IPS DF 19.7 (cell line): ENCODE measurements at regions not wholly inside any gene's neighbourhood (a gene's known extent, or its start where the extent isn't known, plus 50 kb on each side); places are given as distances from the start of the nearest gene placed in this dataset.

Source experiments
- DNase-seq: peaks from one replicate; pipeline ENCODE4 v3.0.0-alpha.2; 2013; ENCODE audit warnings: low read depth, low spot score

DNA sequence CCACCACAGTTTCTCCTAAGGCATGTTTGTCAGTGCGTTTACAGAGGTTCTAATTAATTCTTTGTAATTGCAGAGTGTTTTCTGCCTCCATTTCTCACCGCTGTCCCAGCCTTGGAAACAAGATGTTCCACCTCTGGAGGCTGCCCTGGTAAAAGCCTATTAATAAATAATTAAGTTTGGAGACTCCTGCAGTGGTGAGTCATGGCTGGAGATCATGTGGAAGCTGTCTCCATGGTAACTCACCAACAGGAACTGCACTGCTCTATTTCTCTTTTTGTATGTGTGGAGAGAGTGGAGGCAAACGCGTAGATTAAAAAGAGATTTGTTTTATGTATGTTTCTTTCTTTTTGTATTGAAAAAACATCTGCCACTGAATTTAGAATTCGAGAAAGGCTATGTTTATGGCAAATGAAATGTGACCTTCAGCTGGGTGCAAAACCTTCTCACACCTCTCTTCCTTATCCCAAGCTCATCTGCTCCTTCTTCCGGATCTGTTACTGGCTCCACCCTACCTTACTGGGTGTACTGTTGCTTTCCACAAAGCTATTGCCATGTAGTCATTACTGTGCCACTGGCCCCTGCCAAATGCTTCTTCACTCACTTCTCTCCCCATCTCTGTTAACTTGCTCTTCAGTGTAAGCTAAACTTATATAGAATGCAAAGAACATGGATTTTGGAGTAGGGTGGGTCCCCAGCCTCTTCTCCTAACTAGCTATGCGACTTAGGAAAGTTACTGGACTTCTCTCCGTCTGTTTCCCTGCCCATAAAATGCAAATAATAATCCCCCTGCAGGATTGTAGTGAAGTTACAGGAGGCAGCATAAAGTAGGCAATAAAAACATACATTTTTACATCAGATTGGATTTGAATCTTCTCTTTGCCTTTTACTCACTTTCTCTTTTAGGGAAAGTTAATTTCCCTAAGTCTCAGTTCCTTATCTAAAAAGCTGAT is 778.5 kb downstream of the NTRK3 start:
- no peak for DNase-seq

DNA sequence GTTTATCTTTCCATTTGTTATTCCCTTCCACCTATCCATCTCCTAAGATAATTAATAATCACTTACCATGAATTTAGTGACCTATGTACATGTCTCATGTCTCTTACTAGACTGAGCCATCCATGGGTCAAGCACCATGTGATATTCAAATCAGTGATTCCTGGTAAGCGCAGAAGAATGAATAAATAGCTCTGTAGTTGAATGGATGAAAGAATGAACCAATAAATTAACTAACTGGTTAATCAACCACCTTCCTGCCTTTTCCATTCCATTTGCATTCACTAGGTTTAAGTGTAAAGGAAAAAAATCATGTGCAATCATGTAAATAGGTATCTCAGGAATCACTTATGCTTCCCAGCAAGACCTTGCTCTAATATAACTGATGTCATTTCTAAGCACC is 779.5 kb downstream of the NTRK3 start:
- DNase-seq: no peak

DNA sequence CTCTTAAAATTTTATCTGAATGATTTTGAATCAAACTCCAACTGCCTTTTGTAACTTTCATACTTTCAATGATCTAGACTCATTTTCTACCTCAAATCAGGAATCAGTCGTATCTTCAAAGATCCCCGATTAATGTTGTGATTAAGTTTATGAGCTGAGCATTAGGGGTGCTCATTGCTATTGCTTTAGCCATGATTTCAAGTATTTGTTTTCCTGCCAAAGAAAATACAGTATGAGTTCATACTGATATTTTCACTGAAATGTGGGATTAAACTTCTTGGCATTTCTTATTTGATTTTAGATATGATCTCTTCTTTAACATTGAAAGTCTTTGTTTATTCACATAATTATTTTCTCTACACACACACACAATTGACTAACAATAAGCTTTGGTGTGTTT is 785.6 kb downstream of the NTRK3 start:
- DNase-seq: no peak

DNA sequence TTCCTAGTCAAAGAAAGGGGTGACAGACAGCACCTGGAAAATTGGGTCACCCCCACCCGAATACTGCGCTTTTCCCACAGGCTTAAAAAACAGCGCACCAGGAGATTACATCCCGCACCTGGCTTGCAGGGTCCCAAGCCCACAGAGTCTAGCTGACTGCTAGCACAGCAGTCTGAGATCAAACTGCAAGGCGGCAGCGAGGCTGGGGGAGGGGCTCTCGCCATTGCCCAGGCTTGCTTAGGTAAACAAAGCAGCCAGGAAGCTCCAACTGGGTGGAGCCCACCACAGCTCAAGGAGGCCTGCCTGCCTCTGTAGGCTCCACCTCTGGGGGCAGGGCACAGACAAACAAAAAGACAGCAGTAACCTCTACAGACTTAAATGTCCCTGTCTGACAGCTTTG is 792.6 kb downstream of the NTRK3 start:
- peak; percentile 45 for DNase-seq

DNA sequence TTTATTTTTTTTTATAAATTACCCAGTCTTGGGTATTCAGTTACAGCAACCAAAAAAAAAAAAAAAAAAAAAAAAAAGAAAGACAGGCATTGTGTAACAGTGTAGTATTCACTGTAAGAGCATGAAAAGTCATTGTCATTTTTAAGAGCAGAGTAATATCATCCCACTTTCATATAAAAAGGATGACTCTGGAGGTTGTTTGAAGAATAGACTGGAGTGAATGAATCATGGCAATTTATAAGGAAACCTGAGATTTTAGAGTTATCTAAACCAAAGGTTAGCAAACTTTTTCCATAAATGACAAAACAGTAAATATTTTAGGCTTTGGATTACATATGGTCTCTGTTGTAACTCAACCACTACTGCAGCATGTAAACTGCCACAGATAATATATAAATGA is 794.9 kb downstream of the NTRK3 start:
- DNase-seq: no peak

DNA sequence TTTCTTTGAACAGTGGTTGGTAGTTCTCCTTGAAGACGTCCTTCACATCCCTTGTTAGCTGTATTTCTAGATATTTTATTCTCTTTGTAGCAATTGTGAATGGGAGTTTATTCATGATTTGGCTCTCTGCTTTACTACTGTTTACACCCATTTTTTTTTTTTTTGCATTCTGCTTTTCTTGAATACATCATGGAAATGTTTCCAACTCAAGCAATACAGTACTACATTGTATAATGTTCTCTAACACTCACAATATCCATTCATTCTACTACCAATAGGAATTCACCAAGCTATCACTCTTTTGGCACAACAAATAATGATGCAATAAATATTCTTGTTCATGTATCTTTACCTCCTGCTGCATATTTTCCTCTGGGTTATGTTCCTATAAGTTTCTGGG is 801.7 kb downstream of the NTRK3 start:
- no peak for DNase-seq

DNA sequence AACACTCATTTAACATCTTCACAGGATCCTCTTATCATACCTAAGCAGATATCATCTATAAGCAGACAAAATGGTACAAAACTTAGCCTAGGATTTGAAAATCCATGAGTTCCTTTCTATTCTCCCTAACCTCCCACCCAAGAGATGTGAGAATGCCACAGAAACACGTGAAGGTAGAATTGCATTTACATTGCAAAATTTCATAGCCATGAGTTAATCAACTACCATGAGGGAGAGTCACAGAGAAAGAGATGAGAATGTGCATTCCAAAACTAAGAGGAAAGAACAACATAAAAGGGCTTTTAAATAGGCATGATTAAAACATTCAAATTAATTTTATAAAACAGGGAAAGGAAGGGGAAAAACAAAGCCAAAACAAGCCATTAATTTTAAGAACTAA is 806.2 kb downstream of the NTRK3 start:
- DNase-seq: no peak

DNA sequence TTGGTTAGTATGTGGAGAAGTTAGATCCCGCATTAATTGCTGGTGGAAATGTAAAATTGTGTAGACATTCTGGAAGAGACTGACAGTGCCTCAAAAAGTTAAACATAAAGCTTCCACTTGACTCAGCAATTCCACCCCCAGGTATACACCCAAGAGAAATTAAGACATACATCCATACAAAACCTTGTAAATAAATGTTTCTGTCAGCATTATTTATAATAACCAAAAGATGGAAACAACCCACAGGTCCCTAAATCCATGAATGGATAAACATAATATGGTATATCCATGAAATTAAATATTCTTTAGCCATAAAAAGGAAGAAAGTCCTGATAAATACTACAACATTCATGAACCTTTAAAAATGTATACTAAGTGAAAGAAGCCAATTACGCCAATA is 817.4 kb downstream of the NTRK3 start:
- DNase-seq: no peak

DNA sequence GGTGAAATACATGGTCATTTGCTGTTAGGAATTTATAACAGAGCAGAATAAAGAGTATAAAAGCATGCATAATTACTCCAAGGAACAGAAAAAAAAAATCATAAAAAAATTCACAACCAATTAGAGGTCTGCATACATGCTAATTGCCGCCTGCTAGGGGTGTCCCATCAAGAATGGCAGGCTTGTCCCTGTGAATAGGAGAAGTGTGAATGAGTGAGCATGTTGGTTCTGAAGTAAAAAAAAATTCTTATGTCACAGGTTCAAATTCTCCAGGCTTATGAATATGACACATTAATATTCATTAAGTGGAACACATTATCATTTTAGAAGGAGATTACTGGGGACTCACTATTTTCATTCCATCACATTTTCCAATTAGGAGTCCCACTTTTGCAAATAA is 822.7 kb downstream of the NTRK3 start:
- DNase-seq: no peak

DNA sequence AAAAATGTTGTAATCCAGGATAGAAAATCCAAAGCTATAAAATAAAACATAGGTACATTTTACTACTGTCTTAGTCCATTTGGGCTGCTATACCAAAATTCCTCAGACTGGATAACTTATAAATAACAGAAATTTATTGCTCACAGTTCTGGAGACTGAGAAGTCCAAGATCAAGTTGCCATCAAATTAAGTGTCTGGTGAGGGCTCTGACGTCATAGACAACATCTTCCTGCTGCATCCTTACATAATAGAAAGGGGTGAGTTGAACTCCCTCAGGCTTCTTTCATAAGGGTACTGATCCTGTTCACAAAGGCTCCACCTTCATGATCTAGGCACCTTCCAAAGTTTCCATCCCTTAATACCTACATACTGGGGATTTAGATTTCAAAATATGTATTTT is 826.8 kb downstream of the NTRK3 start:
- no peak for DNase-seq

DNA sequence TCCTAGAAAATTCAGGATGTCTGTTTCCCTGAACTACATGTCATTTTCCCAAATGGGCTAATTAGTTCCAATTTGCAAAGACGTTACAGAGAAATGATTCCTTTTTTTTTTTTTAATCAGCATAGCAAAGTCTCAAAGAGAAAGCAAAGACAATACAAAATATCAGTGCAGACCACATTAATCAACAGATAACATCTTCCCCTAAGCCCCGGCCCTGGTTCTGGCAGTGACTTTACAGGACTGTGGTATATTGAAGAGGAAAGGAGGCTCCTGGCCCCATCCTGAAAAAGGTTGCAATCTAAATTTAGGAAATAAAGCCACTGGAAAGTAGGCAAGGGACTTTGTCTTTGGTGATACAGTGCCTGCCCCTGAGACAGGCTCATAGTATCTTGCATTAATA is 836.5 kb downstream of the NTRK3 start:
- no peak for DNase-seq

DNA sequence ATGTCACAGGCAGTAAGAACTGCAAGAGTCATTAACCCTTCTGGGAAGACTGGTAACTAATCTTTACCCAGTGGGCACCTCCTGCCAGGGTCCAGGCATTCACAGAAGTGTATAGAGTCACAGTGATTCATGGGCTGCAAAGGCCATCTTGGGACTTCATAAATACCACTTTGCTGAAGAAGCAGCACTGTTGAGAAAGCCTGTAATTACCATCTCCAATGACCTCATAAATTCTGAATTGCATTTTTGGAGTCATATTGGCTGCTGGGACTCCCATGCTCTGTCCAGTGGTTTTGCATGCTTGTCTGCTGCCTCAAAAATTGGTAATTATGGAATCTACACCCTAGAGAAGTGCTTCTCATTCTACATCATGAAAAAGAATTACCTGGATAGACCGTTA is 837.2 kb downstream of the NTRK3 start:
- DNase-seq: no peak

DNA sequence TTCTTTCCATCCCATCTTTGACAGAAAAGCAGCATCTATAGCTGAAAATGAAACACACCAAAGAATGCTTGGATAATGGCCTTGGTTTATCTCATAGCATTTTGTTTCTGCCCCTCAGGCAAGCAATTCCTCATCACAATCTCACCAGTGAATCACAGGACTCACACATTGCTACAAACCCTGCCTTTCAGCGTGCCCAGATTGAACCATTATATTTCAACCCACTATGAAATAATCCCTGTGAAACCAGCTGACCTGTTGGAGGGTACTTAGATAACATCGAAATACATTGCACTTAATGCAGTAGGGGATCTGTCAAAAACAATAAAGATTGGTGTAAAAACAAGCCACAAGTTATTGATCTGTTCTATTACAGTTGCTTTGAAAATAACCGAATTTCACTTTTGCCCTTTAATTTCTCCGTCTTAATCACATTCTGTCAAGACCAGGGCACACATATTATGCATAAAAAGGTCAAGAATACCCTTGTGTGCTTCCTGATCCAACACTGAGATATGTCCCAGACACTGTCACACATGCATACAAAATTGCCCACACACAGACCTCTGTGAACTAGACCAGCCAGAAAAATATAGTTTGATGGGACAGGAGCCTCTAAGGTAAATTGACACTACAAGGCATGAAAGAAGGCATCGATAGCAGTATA is 839.8 kb downstream of the NTRK3 start:
- DNase-seq: no peak

DNA sequence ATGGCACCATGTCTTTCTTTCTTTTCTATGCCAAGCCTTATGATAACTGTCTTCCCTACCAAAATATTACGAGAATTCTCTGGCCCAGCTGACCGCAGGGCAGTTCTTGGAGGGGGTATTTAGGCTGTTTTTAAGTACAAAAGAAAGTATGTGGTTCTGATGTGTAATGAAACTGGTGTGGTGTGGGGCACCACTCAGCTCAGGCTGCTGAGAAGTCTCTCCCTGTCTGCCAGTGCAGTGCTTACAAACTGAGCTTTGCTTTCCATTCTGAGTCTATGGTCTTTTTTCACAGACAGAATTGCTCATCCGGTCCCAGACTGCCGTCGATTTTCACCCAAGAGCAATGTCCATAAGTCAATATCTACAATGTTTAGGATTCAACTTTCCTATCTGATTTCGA is 847.6 kb downstream of the NTRK3 start:
- no peak for DNase-seq

DNA sequence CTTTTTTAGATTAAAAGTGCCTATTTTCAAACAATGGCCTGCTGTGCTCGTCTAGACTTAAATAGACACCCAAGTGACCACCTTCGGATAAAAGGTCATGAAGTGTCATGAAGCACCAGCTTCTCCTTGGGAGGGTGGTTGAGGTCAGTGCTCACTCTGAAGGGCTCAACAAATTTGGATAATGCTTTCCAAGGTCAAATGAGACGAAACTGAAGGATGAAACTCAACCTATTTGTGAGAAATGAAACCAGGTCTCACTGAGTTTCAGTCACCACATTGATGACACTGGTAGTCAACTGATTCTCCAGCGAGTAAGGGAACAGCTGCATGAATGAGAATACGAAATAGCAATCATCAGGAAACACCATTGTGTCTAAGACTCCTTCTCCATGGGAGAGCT is 852.6 kb downstream of the NTRK3 start:
- DNase-seq: no peak

DNA sequence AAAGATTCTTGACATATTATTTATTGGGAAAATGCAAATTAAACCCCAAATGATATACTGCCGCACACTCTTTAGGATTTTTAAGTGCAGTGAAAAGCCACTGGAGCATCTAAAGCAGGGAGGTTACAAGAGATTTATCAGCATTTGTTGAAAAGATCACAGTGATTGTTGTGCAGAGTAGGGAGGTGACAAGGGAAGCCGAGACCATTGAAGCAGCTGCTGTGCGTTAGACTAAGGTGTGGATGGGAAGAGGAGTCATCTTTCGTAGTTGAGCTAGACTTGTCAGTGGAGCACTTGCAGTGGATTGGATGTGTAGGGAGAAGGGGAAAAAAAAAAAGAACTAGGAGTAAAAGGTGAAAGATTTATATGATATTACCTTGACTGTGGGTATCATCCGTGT is 854.6 kb downstream of the NTRK3 start:
- DNase-seq: no peak

DNA sequence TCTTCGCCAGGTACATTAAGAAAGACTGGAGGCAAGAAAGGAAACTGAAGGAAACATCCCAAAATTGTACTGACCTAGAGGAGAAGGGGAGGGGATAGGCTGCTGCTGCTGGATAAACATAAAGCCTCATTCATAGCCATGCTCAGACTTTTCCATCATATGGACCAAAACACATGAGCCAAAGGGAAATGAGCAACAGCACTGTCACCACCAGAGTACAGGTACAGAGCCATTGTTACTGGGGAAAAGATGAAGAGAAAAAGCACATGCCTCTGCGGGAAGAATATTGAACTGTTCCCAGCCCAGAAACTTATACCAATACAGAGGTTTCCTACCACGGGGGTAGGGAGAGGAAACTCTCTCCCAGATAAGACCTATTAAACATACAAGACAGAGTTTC is 861.9 kb downstream of the NTRK3 start:
- no peak for DNase-seq

DNA sequence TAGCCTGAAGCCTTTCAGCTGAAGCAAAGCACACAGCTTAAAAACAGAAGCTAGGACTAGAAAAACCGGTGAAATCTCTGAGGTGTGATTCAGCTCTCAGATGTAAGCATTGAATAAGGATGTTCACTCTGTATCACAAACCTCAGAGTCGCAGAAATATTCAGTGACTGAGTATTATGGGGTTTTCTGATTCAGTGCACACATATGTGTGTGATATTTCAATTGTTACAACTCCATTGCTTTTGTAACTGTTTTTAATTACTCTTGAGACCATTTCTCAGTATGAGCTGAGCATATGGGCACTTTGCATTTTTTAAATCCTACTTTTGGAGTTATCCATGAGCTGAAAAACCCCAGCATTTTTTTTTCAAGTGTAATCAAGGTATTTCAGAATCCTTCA is 868.8 kb downstream of the NTRK3 start:
- no peak for DNase-seq

DNA sequence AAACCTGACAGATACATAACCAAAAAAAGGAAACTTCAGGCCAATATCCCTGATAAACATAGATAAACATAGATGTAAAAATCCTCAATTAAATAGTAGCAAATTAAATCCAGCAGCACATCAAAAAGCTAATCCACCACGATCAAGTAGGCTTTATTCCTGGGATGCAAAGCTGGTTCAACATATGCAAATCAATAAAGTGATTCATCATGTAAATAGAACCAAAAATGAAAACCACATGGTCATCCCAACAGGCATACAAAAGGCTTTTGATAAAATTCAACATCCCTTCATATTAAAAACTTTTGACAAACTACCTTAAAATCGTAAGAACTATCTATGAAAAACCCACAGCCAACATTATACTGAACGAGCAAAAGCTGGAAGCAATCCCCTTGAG is 882.2 kb downstream of the NTRK3 start:
- DNase-seq: no peak

DNA sequence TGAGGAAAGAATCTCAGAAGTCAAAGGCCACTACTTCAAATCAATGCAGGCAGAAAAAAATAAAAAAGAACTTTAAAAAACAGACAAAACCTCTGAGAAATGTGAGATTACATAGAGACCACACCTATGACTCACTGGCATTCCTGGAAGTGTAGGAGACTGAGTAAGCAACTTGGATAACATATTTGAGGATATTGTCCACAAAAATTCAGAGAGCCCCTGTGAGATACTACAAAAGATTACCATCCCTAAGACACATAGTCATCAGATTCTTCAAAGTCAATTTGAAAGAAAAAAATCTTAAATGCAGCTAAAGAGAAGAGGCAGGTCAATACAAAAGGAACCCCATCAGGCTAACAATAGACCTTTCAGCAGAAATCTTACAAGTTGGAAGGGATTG is 887.3 kb downstream of the NTRK3 start:
- DNase-seq: peak; percentile 30

DNA sequence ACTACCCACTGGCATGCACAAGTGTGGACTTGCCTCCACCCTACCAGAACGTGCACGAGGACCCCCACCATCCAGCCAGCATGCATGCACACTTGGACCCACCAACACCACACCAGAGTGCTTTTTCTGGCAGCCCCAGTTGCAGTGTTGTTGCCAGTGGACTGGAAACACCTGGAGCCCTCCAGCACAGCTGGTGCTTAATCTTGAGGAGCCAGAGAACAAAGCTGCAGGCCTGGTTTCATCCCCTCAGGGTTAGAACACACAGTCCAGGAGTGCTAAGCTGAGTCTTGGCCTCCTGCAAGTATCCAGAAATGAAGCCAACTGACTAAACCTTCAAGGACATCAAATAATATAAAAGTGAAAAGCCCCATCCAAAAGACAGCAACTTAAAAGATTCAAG is 888.0 kb downstream of the NTRK3 start:
- DNase-seq: no peak

DNA sequence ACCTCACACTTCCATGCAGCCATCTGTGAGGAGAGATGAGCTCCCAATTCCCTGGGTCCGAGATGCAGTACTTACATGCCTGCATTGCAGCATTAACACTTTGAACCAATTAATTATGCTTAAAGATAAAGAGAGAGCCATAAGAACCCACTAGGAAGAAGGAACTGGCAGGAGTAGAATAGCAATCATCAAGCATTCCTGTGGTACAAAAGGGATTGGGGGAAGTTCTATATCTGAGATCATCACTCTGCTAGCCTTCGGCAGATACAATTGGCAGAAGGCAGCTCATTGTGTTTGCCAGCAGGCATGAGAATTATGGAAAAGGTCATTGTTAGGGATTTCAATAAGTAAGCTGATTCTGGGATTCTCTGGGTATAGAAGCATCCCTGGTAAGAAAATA is 891.4 kb downstream of the NTRK3 start:
- DNase-seq: no peak

DNA sequence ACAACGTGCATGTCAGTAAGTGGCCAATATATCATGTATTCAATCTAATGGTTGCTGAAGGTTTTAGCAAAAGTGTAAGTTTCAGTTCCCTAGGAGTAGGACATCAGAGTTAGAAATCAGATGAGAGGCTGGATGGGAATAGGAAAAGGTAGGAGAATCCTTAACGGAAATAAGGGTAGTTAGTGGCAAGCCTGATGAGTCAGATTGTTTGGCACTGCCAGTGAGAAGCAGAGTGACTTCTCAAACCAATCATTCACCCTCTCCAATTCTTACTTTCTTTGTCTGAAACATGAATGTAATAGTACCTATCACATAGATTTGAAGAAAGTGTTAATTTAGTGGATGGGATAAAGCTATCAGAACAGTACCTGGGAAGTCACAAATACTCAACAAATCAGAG is 894.0 kb downstream of the NTRK3 start:
- DNase-seq: no peak
